Nephron (organoid): ENCODE measurements at regions not wholly inside any gene's neighbourhood (a gene's known extent, or its start where the extent isn't known, plus 50 kb on each side); places are given as distances from the start of the nearest gene placed in this dataset.

Experiments used
- H3K27ac Mint-ChIP-seq, 3 experiments: 2 replicates each; pipeline ENCODE4 v1.8.0; 2020; ENCODE audit warnings: mixed read lengths in 3 of 3, mild to moderate bottlenecking in 2 of 3, moderate library complexity in 1 of 3
- H3K27me3 Mint-ChIP-seq: 2 replicates; pipeline ENCODE4 v1.8.0; 2021; ENCODE audit warnings: low read depth, mild to moderate bottlenecking, moderate library complexity, mixed read lengths
- H3K36me3 Mint-ChIP-seq: 2 replicates; pipeline ENCODE4 v1.8.0; 2020; ENCODE audit warnings: low read depth, mixed read lengths
- H3K4me1 Mint-ChIP-seq: 2 replicates; pipeline ENCODE4 v1.8.0; 2020; ENCODE audit warnings: mixed read lengths
- H3K4me3 Mint-ChIP-seq, 3 experiments: 2 replicates each; pipeline ENCODE4 v1.8.0; 2020; ENCODE audit warnings: mild to moderate bottlenecking in 3 of 3, mixed read lengths in 3 of 3, moderate library complexity in 2 of 3
- H3K9me3 Mint-ChIP-seq: 2 replicates; pipeline ENCODE4 v1.8.0; 2020; ENCODE audit warnings: mixed read lengths
- CTCF ChIP-seq, 3 experiments: fragments of 200-600 bp; sonication (generic); IDR thresholded peaks; one replicate each; pipeline ENCODE4 v1.5.0; 2021; ENCODE audit warnings: antibody characterized with exemption in 3 of 3; ENCODE audit not compliant: unreplicated experiment in 3 of 3

GRCh38 chr13:85545771-85546170, 253.4 kb downstream of the SLITRK6 start:
- H3K4me1 Mint-ChIP-seq = peaks cover 12% of the 10 kb centered on the region
- no peak overlapping the region for H3K4me3 Mint-ChIP-seq
- no peak for TF ChIP-seq CTCF (IDR thresholded peaks at IDR 0.05; ENCODE audit: unreplicated experiment in 3 of 3)
- no peaks in the 10 kb centered on the region for H3K27me3 Mint-ChIP-seq
- H3K36me3 Mint-ChIP-seq = peaks cover 4% of the 10 kb centered on the region
- H3K27ac Mint-ChIP-seq = no peak overlapping the region
- H3K9me3 Mint-ChIP-seq = peaks cover 18% of the 10 kb centered on the region

- H3K4me3 Mint-ChIP-seq = no peak overlapping the region
- TF ChIP-seq CTCF (IDR thresholded peaks at IDR 0.05; ENCODE audit: unreplicated experiment in 3 of 3) = no peak
- H3K27ac Mint-ChIP-seq = no peak overlapping the region
- no peaks in the 10 kb centered on the region for H3K27me3 Mint-ChIP-seq
- peaks cover 18% of the 10 kb centered on the region for H3K9me3 Mint-ChIP-seq
- peaks cover 12% of the 10 kb centered on the region for H3K4me1 Mint-ChIP-seq
- peaks cover 4% of the 10 kb centered on the region for H3K36me3 Mint-ChIP-seq
Observed at GRCh38 chr13:85544756-85545155, 254.5 kb downstream of the SLITRK6 start.

DNA sequence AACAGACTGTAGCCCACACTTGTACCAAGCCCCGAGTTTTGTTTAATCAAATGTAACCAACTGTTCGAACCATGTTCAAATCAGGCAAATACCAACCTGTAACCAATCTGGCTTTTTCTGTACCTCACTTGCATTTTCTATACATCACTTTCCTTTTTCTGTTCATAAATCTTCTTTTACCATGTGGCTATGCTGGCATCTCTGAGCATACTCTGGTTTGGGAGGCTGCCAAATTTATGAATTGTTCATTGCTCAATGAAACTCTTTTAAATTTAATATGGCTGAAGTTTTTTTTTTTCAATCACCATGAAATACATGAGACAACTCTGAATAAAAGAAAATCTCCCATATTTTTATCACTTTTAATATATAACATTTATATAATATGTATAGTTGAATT, 256.1 kb downstream of the SLITRK6 start:
- no peak for TF ChIP-seq CTCF (IDR thresholded peaks at IDR 0.05; ENCODE audit: unreplicated experiment in 3 of 3)
- Mint-ChIP-seq H3K4me3 (no peak overlapping the region), H3K36me3 (no peaks in the 10 kb centered on the region), H3K27ac (no peak overlapping the region), H3K4me1 (peaks cover 12% of the 10 kb centered on the region), H3K27me3 (no peaks in the 10 kb centered on the region), H3K9me3 (peaks cover 8% of the 10 kb centered on the region)

GRCh38 chr13:85541476-85541875, 257.7 kb downstream of the SLITRK6 start:
- Mint-ChIP-seq H3K27ac (no peak overlapping the region), H3K36me3 (no peaks in the 10 kb centered on the region), H3K4me1 (peaks cover 12% of the 10 kb centered on the region), H3K9me3 (peaks cover 3% of the 10 kb centered on the region), H3K4me3 (no peak overlapping the region), H3K27me3 (no peaks in the 10 kb centered on the region)
- no peak for TF ChIP-seq CTCF (IDR thresholded peaks at IDR 0.05; ENCODE audit: unreplicated experiment in 3 of 3)

- Mint-ChIP-seq H3K4me3 (no peak overlapping the region), H3K27ac (no peak overlapping the region), H3K9me3 (no peaks in the 10 kb centered on the region), H3K27me3 (no peaks in the 10 kb centered on the region), H3K36me3 (no peaks in the 10 kb centered on the region), H3K4me1 (peaks cover 12% of the 10 kb centered on the region)
- TF ChIP-seq CTCF (IDR thresholded peaks at IDR 0.05; ENCODE audit: unreplicated experiment in 3 of 3) = no peak
Observed at GRCh38 chr13:85538957-85539356, 260.3 kb downstream of the SLITRK6 start.

DNA sequence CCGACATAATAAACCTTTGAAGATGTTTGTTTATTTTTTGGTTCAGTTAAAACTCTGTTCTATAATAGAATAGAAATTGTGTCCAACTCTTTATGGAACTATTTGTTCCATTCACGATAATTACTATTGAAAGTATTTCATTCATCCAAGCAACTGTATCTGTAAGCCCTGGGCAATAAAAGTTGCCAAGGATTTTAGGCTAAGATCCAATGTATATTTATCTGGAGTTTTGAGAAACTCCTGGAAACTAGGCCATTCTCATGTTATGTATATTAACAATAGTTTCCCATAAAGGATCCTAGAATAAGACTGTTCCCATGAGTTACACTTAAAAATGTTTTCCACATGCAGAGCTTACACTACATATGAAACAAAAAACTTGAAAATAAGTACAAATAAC, 261.6 kb downstream of the SLITRK6 start:
- Mint-ChIP-seq H3K4me1 (peaks cover 6% of the 10 kb centered on the region), H3K27ac (no peak overlapping the region), H3K36me3 (no peaks in the 10 kb centered on the region), H3K27me3 (no peaks in the 10 kb centered on the region), H3K9me3 (no peaks in the 10 kb centered on the region), H3K4me3 (no peak overlapping the region)
- TF ChIP-seq CTCF (IDR thresholded peaks at IDR 0.05; ENCODE audit: unreplicated experiment in 3 of 3) = no peak
